HG02610 (cell line): ENCODE measurements at regions not wholly inside any gene's neighbourhood (a gene's known extent, or its start where the extent isn't known, plus 50 kb on each side); places are given as distances from the start of the nearest gene placed in this dataset.

Experiments
- ATAC-seq: cut with Tn5 transposase; IDR thresholded peaks from one replicate; pipeline ENCODE4 v1.9.1; 2021; ENCODE audit warnings: mild to moderate bottlenecking, moderate library complexity; ENCODE audit not compliant: unreplicated experiment

DNA sequence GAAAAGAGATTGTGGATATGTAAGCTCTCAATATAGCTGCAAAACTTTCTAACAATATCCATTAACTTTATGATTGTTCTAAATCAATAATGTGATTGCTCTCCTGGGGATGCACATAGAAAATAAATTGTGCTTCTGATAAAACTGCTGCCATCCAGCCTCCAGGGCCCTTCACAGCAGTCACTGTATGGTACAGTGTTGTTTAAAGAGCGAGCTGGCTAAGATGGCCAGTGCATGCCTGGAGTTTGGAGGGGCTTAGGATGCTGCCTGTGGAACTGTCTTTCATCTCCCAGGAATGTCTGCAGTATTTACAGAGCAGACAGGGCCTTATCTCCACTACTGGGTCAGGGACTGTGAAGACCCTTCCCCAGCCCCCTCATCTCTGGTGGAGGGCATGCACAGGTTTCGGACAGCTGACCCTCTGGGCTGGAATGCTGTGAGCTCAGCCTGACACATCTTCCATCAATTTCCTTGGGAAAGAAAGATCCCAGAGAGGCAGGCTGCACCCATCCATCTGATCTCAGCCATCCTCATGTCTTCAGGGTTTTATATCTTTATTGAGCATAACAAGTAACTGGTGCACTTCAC is 137.0 kb downstream of the PLPP3 start:
- ATAC-seq, result no peak

- no peak for ATAC-seq
These were observed 137.8 kb downstream of the PLPP3 start for GRCh38 chr1:56441601-56442000.

- no peak for ATAC-seq
These were observed 139.6 kb downstream of the PLPP3 start for GRCh38 chr1:56439610-56440264.

- ATAC-seq, result no peak
These were observed 140.3 kb downstream of the PLPP3 start for GRCh38 chr1:56438901-56439551.

DNA sequence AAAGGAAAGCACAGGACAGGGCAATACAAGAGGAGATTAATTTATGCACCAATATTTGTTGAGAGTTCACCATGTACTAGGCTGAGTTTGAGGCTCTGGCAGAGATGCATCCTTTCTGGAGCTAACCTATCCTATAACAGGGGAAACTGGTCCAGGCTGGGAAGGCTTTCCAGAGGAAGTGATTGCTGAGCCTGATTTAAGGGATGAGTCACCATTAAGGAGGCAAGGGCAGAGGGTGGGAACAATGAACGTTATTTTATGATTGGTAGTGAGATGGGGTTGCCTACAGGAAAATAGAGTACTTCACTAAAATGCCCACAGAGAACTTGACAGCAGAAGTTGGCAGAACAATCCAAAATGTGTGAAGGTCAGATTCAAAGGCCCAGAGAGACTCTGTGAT is 141.4 kb downstream of the PLPP3 start:
- no peak for ATAC-seq

DNA sequence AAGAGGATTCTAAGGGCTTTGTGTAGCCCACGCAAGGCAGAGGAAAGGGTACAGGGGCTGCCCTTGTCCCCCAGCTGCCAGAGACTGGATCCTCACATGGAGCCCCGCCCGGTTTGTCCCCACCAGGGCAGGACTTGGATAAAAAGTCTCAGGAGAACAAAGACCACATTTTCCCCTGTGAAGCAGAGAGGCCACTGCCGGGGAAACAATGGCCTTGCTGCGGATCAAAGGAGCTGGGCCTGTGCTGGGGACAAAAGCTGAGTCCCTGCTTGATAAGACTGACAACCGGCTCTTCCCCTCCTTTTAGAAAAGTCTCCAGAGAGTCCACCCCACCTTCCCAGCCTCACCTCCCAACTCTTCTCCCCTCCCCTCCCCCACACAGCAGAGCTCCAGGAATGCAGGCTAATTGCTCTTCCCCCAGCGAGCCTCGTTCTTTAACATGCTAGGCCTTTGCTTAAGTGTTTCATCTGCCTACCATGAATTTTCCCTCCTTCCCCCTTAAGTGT is 142.4 kb downstream of the PLPP3 start:
- ATAC-seq, result no peak

GRCh38 chr1:56436296-56436695 is 143.1 kb downstream of the PLPP3 start:
- ATAC-seq, result no peak

DNA sequence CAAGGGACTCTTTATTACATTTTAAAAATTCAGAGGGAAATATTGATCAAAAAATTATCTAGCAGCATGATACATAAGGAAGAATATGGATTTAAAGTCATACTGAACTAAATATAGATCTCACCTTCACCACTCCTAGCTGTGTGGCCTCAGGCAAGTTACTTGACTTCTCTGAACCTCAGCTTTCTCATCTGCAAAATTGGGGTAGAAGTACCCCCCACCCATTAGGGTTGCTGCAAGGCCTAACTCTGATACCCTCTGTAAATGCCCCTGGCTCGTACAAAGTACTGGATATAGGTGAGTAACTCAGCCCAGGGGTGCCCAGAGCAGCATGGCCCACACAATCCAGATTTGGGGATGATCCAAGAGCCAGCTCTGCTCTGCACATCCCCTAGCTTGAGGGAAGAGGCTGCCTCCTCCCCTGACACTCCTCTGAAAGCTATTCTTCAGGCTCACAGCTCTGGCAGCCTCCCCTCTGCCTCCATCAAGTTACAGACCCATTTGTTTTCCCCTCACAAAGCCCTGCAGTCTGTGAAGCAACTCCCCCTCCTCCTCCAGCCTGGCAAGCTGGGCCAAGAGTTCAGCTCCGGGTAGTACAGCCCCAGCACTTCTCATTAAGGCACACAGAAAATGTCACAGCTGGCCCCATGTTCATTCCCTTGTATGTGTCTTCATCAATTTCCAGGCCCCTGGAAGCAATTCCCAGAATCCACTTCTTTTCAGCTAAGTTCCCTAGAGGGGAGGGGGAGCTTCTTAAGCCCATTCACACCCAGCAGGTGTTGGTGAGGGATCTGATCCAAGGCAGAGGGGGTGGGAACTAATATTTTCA is 143.7 kb downstream of the PLPP3 start:
- no peak for ATAC-seq

GRCh38 chr1:56434740-56435139 is 144.6 kb downstream of the PLPP3 start:
- no peak for ATAC-seq

DNA sequence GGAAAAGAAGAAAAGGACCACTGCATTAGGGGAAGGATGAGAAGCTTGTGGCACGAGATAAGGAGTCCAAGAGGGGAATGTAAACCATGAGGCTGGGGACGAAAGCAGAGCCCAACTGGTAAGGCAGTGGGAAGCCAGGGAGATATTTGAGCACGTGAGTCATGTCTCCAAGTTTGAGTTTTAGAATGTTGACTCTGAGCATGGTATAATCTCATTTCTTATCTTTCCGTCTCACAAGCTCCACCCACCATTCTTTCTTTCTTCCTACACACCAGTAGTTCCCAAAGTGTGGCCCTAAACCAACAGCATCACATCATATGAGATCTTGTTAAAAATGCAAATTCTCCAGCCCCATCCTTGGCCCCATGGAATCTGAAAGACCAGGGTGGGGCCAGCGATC is 145.3 kb downstream of the PLPP3 start:
- no peak for ATAC-seq

DNA sequence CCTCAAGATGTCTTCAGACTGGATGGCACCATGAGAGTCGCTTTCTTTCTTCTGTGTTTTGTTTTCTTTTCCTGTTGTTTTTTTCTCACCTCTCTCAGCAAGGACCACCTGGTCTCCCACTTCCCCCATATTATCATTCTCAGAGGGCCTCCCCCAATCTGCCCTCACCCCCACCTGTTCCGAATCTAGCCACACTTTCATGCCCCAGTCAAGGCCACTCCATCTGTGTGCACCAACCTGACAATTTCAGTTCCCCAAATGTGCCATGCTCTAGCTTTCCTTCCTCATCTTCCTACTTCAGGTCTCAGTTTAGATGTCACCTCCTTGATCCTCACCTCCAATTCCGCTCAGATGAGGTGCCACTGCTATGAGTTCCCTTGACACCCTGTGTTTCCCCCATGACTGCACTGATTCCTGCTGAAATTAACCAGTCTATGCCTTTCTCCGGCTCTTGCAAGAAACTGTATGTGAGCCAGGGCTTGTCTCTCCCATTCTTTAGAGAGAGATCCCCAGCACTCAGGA is 146.2 kb downstream of the PLPP3 start:
- ATAC-seq, result no peak

DNA sequence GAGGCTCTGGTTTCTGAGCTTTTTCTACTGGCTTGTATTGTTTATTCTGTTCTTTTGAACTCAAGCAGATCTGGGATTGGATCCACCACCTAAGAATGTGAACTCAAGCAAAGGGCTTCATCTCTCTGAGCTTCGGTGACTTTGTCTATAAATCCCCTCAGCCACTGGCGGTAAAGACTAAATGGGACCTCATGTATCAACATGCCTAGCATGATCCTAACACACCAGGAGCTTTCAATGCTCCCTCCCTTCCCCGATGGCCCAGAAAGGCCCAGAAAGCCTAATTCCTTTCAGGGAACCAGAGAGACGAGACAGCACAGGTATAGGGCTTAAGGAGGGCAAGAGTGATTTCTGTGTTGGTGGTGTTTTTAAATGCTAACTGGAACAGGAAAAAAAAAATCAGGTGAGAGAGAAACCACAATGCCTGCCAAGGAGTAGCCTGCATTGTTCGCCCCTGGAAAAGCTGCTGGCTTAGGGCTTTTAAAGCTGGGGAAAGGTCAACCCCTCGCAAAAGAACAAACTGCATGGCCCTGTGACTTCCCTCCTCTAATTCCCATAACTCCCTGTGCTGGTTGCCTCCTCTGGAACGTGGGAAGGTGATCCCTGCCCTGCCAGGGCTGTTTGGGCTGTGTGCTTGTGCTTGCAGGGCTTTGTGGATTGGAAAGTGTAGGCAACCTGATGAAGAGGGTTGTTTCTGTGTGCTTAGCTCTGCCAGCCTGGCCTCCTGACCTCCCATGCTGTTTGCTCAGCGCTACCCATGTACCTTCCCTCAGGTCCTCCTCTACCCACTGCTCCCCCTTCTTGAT is 147.0 kb downstream of the PLPP3 start:
- ATAC-seq, result no peak

GRCh38 chr1:56430141-56430839 is 149.1 kb downstream of the PLPP3 start:
- ATAC-seq, result no peak

GRCh38 chr1:56429288-56429687 is 150.1 kb downstream of the PLPP3 start:
- no peak for ATAC-seq

- no peak for ATAC-seq
These were observed 152.6 kb downstream of the PLPP3 start for GRCh38 chr1:56426587-56427381.

- ATAC-seq, result no peak
These were observed 153.8 kb downstream of the PLPP3 start for GRCh38 chr1:56425494-56426037.

DNA sequence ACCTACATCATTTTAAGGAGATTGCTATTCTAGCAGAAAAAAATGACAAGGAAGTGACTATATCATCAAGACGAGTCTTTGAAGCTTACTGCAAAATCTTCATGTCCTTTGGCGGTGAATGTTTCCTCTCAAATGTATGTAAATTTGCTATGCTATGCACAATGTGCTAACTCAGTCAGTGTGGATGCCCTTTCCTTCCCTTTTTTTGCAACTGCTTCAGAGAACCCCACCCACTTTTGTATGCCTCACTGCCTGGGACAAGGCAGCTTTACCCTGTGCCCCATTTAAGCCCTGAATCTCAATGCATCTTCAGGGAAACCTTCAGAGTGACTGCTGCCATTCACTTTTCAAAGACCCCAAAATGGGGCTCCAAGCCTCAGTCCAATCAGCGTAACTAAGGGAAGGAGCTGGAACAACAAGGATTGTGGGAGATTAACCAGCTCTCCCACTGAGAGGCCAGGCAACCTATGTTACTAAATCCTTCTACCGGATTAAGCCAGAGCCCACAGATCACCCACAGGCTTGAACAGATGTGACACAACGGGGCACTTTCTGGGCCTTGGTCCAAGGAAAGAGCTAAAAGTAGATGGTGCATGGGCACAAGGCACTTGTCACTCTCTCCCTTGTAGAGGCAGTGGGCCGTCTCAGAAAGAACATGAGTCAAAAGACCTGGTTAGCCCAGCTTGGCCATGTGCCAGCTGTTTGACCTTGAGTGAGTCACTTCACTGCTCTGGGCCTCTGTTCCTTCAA is 154.4 kb downstream of the PLPP3 start:
- ATAC-seq, result no peak

- ATAC-seq, result no peak
These were observed 155.6 kb downstream of the PLPP3 start for GRCh38 chr1:56423716-56424115.
